GM12891 (cell line): ENCODE measurements at regions not wholly inside any gene's neighbourhood (a gene's known extent, or its start where the extent isn't known, plus 50 kb on each side); places are given as distances from the start of the nearest gene placed in this dataset.

Experiments
- DNase-seq: peaks from one replicate; pipeline ENCODE4 v3.0.0; 2011; ENCODE audit warnings: low spot score; ENCODE audit not compliant: insufficient read length
- FAIRE-seq: peaks from 2 replicates; lab custom pipeline; 2011; peaks lifted over from hg19 to GRCh38; lab: Jason Lieb, UNC
- PAX5 ChIP-seq: IDR thresholded peaks from 2 replicates; pipeline ENCODE4 v1.6.1; 2011; ENCODE audit warnings: low read length, moderate library complexity, mild to moderate bottlenecking; ENCODE audit not compliant: insufficient read depth, severe bottlenecking
- POLR2A ChIP-seq: IDR thresholded peaks from 2 replicates; pipeline ENCODE4 v1.6.1; 2011; ENCODE audit warnings: low read depth, low read length, control low read depth
- POLR2AphosphoS5 ChIP-seq: IDR thresholded peaks from 2 replicates; pipeline ENCODE4 v1.6.1; 2011; ENCODE audit warnings: low read depth, low read length, control low read depth
- POU2F2 ChIP-seq: IDR thresholded peaks from 2 replicates; pipeline ENCODE4 v1.6.1; 2011; ENCODE audit warnings: low read depth, mild to moderate bottlenecking, control low read depth, low read length, moderate library complexity
- SPI1 ChIP-seq: IDR thresholded peaks from 2 replicates; pipeline ENCODE4 v1.6.1; 2011; ENCODE audit warnings: low read depth, low read length, control low read depth
- TAF1 ChIP-seq: IDR thresholded peaks from 2 replicates; pipeline ENCODE4 v1.6.1; 2011; ENCODE audit warnings: low read depth, low read length, control low read depth

DNA sequence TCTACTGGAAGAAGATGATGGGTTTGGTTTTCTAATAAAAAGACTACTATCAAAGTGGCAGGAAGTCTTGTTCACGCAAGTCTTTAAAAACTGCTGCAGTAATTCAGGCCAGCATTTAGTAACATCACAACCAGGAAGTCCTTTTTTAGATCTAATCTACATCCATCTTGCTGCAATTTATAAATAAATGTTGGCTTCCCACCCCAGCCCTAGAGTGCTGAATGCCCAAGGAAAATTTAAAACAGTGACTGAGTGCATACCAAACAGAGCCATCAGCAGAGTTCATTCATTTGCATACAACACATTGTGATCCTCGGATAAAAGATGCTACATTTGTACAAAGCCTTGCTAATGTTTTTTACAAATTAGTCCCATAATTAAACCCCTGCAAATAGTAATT, 72.1 kb downstream of the PHLDA1 start:
- TF ChIP-seq SPI1 (no peak), POLR2A (no peak), POLR2AphosphoS5 (no peak), POU2F2 (no peak), PAX5 (no peak), TAF1 (no peak)
- DNase-seq (no peak), FAIRE-seq (no peak)

- DNase-seq (no peak), FAIRE-seq (no peak)
- no peak for TF ChIP-seq POLR2AphosphoS5
- TF ChIP-seq POU2F2: no peak
- no peak for TF ChIP-seq PAX5
- no peak for TF ChIP-seq TAF1
- no peak for TF ChIP-seq SPI1
- no peak for TF ChIP-seq POLR2A
Measured at GRCh38 chr12:75959060-75959459, 72.5 kb downstream of the PHLDA1 start.

- FAIRE-seq: no peak
- DNase-seq: no peak
- TF ChIP-seq TAF1 (no peak), POLR2AphosphoS5 (no peak), SPI1 (no peak), PAX5 (no peak), POU2F2 (no peak), POLR2A (no peak)
Measured at GRCh38 chr12:75955251-75955650, 76.3 kb downstream of the PHLDA1 start.

- FAIRE-seq (no peak), DNase-seq (no peak)
- TF ChIP-seq POLR2AphosphoS5: no peak
- no peak for TF ChIP-seq POU2F2
- no peak for TF ChIP-seq POLR2A
- TF ChIP-seq TAF1: no peak
Measured at GRCh38 chr12:75954749-75955148, 76.8 kb downstream of the PHLDA1 start.

DNA sequence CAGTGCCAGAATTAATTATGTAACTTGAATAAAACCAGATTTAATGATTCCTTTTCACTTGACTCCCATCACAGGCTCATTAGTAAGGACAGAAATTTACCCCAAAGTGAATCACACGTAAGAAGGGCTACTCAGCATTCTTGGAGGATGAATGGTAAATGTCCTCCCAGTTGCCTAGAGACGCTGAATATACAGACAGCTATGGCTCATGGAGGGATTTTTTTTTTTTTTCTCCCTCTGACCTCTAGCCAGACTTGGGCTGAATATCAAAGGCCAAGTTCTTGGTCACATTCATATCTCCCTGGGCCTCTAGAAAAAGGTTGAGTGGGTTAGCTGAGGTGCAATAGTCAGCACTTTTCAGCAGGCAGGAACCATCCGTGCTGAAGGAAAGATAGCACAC, 77.5 kb downstream of the PHLDA1 start:
- TF ChIP-seq POLR2AphosphoS5: no peak
- TF ChIP-seq POLR2A: no peak
- TF ChIP-seq PAX5: no peak
- DNase-seq: no peak
- FAIRE-seq: no peak

DNA sequence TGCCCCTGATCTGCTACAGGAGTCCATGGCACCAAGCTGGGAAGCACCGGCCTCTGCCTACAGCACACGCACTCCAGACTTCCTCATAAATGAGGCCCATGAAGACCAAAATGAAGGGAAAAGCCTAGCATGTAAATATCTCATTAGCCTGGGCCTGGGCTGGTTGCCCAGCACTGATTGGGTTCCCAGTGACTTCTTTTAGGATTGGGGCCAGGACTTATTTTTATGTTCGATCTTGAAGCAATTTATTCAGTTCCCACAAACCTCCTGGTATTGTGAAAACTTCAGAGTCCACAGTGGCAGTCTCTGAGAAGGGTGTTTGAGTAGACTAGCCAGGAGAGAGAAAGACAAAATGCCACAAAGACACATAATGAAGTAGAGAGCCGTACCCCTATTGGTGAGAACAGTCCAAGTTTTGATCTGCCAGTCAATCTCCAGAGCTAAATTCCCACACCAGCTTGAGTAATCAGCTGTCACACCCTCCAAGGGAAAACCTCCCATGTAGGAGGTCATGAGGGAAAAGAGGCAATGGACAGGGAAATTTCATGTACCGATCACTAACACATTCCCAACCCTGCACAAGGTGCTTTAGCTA, 78.2 kb downstream of the PHLDA1 start:
- FAIRE-seq (no peak), DNase-seq (no peak)
- no peak for TF ChIP-seq TAF1
- no peak for TF ChIP-seq PAX5
- TF ChIP-seq POU2F2: no peak
- TF ChIP-seq POLR2A: no peak
- TF ChIP-seq SPI1: no peak
- no peak for TF ChIP-seq POLR2AphosphoS5

- no peak for TF ChIP-seq TAF1
- no peak for TF ChIP-seq POLR2A
- TF ChIP-seq PAX5: no peak
- TF ChIP-seq POU2F2: no peak
- no peak for TF ChIP-seq SPI1
- TF ChIP-seq POLR2AphosphoS5: no peak
- DNase-seq (no peak), FAIRE-seq (no peak)
Measured at GRCh38 chr12:75951399-75952278, 79.9 kb downstream of the PHLDA1 start.

DNA sequence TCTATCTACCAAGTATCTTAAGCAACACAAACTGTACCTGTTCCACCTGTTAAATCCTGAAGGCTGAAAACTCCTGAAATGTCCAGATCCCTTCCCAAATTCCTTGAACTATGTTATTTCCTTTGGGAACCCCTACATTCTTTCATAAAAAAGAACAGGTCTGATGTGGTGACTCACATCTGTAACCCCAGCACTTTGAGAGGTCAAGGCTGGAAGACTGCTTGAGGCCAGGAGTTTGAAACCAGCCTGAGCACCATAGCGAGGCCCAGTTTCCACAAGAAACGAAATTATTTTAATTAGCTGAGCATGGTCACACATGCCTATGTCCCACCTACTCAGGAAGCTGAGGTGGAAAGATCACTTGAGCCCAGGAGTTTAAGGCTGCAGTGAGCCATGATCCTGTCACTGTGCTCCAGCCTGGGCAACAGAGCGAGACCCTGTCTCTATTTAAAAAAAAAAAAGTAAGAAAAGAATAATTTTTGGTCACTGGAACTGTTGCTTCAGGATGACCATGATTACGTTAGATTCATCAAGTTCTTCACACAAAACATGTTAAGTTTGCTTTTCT, 84.3 kb downstream of the PHLDA1 start:
- FAIRE-seq (no peak), DNase-seq (no peak)
- no peak for TF ChIP-seq PAX5
- no peak for TF ChIP-seq TAF1
- TF ChIP-seq SPI1: no peak
- no peak for TF ChIP-seq POLR2A
- no peak for TF ChIP-seq POLR2AphosphoS5
- TF ChIP-seq POU2F2: no peak

DNA sequence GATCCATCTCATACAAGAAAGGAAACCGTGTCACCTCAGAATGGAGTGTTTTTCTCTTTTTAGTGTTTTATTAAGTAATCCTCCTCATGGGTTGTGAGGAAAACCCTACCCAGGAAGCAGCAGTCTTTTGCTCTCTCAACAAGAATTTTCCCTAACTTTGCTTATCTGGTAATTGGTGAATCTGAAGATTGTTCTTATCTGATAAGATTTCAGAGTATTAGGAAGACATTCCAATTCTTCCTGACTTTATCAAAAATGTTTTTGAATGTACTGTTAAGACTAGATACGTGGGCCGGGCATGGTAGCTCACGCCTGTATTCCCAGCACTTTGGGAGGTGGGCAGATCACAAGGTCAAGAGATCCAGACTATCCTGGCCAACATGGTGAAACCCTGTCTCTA, 86.0 kb downstream of the PHLDA1 start:
- DNase-seq (no peak), FAIRE-seq (no peak)
- TF ChIP-seq PAX5: no peak
- no peak for TF ChIP-seq POU2F2
- TF ChIP-seq POLR2AphosphoS5: no peak
- TF ChIP-seq TAF1: no peak
- TF ChIP-seq POLR2A: no peak
- TF ChIP-seq SPI1: no peak
